Natural killer cell (primary cell): ENCODE measurements at regions not wholly inside any gene's neighbourhood (a gene's known extent, or its start where the extent isn't known, plus 50 kb on each side); places are given as distances from the start of the nearest gene placed in this dataset.

Experiments
- ATAC-seq, 3 donors: fragments of 150-1000 bp in 2 of 3; fragments of 200-7000 bp in 1 of 3; cut with Tn5 transposase; 1 replicate in 1 of 3; 2 replicates in 2 of 3; pipeline ENCODE4 v1.10.0; 2021; ENCODE audit warnings: mild to moderate bottlenecking in 2 of 3, moderate library complexity in 2 of 3
- DNase-seq, 2 donors: peaks; one replicate each; pipeline versions ENCODE4 v3.0.0 to v3.0.0-alpha.2; 2013 to 2021; ENCODE audit warnings: mixed read lengths in 1 of 2
- H3K27ac ChIP-seq: one replicate; pipeline ENCODE4 v1.5.1; 2013; ENCODE audit warnings: mild to moderate bottlenecking, low read length
- H3K27me3 ChIP-seq: one replicate; pipeline ENCODE4 v1.6.1; 2013; ENCODE audit warnings: low read length; ENCODE audit not compliant: control insufficient read depth, insufficient read depth
- H3K36me3 ChIP-seq: one replicate; pipeline ENCODE4 v1.6.1; 2013; ENCODE audit warnings: low read length; ENCODE audit not compliant: control insufficient read depth, insufficient read depth
- H3K4me1 ChIP-seq: one replicate; pipeline ENCODE4 v1.6.1; 2013; ENCODE audit warnings: low read length; ENCODE audit not compliant: control insufficient read depth, insufficient read depth
- H3K4me3 ChIP-seq: one replicate; pipeline ENCODE4 v1.5.1; 2013; ENCODE audit warnings: low read length
- H3K9me3 ChIP-seq: one replicate; pipeline ENCODE4 v1.6.1; 2013; ENCODE audit warnings: low read length; ENCODE audit not compliant: control insufficient read depth, insufficient read depth
- H3K27ac Mint-ChIP-seq, 2 donors: one replicate each; pipeline ENCODE4 v1.8.0; 2022; ENCODE audit warnings: mild to moderate bottlenecking in 2 of 2, mixed read lengths in 2 of 2, moderate library complexity in 1 of 2
- H3K27me3 Mint-ChIP-seq, 2 donors: one replicate each; pipeline ENCODE4 v1.8.0; 2022; ENCODE audit warnings: low read depth in 2 of 2, mixed read lengths in 2 of 2
- H3K36me3 Mint-ChIP-seq: one replicate; pipeline ENCODE4 v1.8.0; 2022; ENCODE audit warnings: mixed read lengths
- H3K4me1 Mint-ChIP-seq, 2 donors: one replicate each; pipeline ENCODE4 v1.8.0; 2022; ENCODE audit warnings: mixed read lengths in 2 of 2
- H3K4me3 Mint-ChIP-seq: one replicate; pipeline ENCODE4 v1.8.0; 2022; ENCODE audit warnings: mild to moderate bottlenecking, moderate library complexity, mixed read lengths
- H3K9me3 Mint-ChIP-seq, 2 donors: one replicate each; pipeline ENCODE4 v1.8.0; 2022; ENCODE audit warnings: mixed read lengths in 2 of 2
- CTCF ChIP-seq: fragments of 200-600 bp; IDR thresholded peaks from one replicate; pipeline ENCODE4 v1.8.0; 2022; ENCODE audit warnings: antibody characterized with exemption
- WGBS: methylation state at CpG from one replicate; pipeline ENCODE4 v1.1.7; 2013; ENCODE audit warnings: missing lambda C conversion rate; ENCODE audit not compliant: insufficient coverage; 5-methylcytosine and 5-hydroxymethylcytosine counted together
- intact Hi-C: fragments of 100-400 bp; cut with micrococcal nuclease; formaldehyde crosslinking; loops from one replicate; pipeline ENCODE4 v1.14.2; 2022

- H3K9me3 Mint-ChIP-seq: peaks cover 14 to 20% of the 10 kb centered on the region in 2 donors
- no peaks in the 10 kb centered on the region for H3K36me3 Mint-ChIP-seq
- no peak for ATAC-seq
- H3K27me3 ChIP-seq: no peaks in the 10 kb centered on the region
- no peaks in the 10 kb centered on the region for H3K27me3 Mint-ChIP-seq
- H3K27ac ChIP-seq: no peak overlapping the region
- H3K4me3 ChIP-seq: no peak overlapping the region
- no peaks in the 10 kb centered on the region for H3K4me1 Mint-ChIP-seq
- DNase-seq: no peak
- no peak for TF ChIP-seq CTCF
- H3K27ac Mint-ChIP-seq: no peak overlapping the region
- intact Hi-C loops: no loop called here
- no peak overlapping the region for H3K4me3 Mint-ChIP-seq
- H3K4me1 ChIP-seq: no peaks in the 10 kb centered on the region
- WGBS: 100% methylated on average over 1 of the region's 1 CpG
- H3K9me3 ChIP-seq: no peaks in the 10 kb centered on the region
- no peaks in the 10 kb centered on the region for H3K36me3 ChIP-seq
Observed at GRCh38 chr13:34247596-34247995, 429.6 kb downstream of the RFC3 start.

GRCh38 chr13:34249546-34250039 is 431.6 kb downstream of the RFC3 start:
- no peaks in the 10 kb centered on the region for H3K36me3 ChIP-seq
- no peak for DNase-seq
- WGBS: 97% methylated on average over 3 of the region's 3 CpGs
- Mint-ChIP-seq H3K4me1 (no peaks in the 10 kb centered on the region), H3K9me3 (peaks cover 18 to 24% of the 10 kb centered on the region in 2 donors), H3K27ac (no peak overlapping the region), H3K27me3 (no peaks in the 10 kb centered on the region), H3K4me3 (no peak overlapping the region), H3K36me3 (no peaks in the 10 kb centered on the region)
- H3K4me1 ChIP-seq: no peaks in the 10 kb centered on the region
- H3K27ac ChIP-seq: no peak overlapping the region
- H3K9me3 ChIP-seq: no peaks in the 10 kb centered on the region
- ATAC-seq: no peak
- H3K4me3 ChIP-seq: no peak overlapping the region
- intact Hi-C loops: no loop called here
- H3K27me3 ChIP-seq: no peaks in the 10 kb centered on the region
- TF ChIP-seq CTCF: no peak

- ATAC-seq: no peak
Observed at GRCh38 chr13:34250151-34250670, 432.3 kb downstream of the RFC3 start.

More at GRCh38 chr13:34250151-34250670, 432.3 kb downstream of the RFC3 start:
- Mint-ChIP-seq H3K27ac (no peak overlapping the region), H3K4me1 (no peaks in the 10 kb centered on the region), H3K27me3 (no peaks in the 10 kb centered on the region), H3K9me3 (peaks cover 17 to 23% of the 10 kb centered on the region in 2 donors), H3K36me3 (no peaks in the 10 kb centered on the region), H3K4me3 (no peak overlapping the region)
- no peaks in the 10 kb centered on the region for H3K27me3 ChIP-seq
- H3K9me3 ChIP-seq: no peaks in the 10 kb centered on the region
- intact Hi-C loops: no loop called here
- no CpG with 5 or more reads among the region's 3 CpGs for WGBS
- H3K4me1 ChIP-seq: no peaks in the 10 kb centered on the region
- H3K27ac ChIP-seq: no peak overlapping the region
- H3K4me3 ChIP-seq: no peak overlapping the region
- H3K36me3 ChIP-seq: no peaks in the 10 kb centered on the region
- no peak for DNase-seq
- TF ChIP-seq CTCF: no peak
